ENCODE measurements at regions not wholly inside any gene's neighbourhood (a gene's known extent, or its start where the extent isn't known, plus 50 kb on each side); places are given as distances from the start of the nearest gene placed in this dataset.
A peak's percentile ranks its signal among the peaks of the same experiment; 100 is the strongest.

- no peak for DNase-seq
Measured at GRCh38 chr11:28708075-28708474, 599.9 kb downstream of the METTL15 start.

- no peak for DNase-seq
Measured at GRCh38 chr11:28704801-28705200, 596.6 kb downstream of the METTL15 start.

GRCh38 chr11:28703371-28703770 lies 595.2 kb downstream of the METTL15 start:
- no peak for DNase-seq

- no peak for DNase-seq
Measured at GRCh38 chr11:28702871-28703270, 594.7 kb downstream of the METTL15 start.

GRCh38 chr11:28702450-28702790 lies 594.2 kb downstream of the METTL15 start:
- DNase-seq: no peak

- peak; percentile 27 for DNase-seq
Measured at GRCh38 chr11:28701760-28702449, 593.7 kb downstream of the METTL15 start.

GRCh38 chr11:28699701-28700100 lies 591.5 kb downstream of the METTL15 start:
- DNase-seq: no peak

GRCh38 chr11:28697920-28698827 lies 590.0 kb downstream of the METTL15 start:
- DNase-seq: no peak

- no peak for DNase-seq
Measured at GRCh38 chr11:28696591-28696990, 588.4 kb downstream of the METTL15 start.

- DNase-seq: no peak
Measured at GRCh38 chr11:28690746-28691145, 582.6 kb downstream of the METTL15 start.

- no peak for DNase-seq
Measured at GRCh38 chr11:28684011-28684586, 575.9 kb downstream of the METTL15 start.

GRCh38 chr11:28679795-28680468 lies 571.7 kb downstream of the METTL15 start:
- DNase-seq: no peak

GRCh38 chr11:28677721-28678120 lies 569.5 kb downstream of the METTL15 start:
- no peak for DNase-seq

GRCh38 chr11:28675183-28675582 lies 567.0 kb downstream of the METTL15 start:
- DNase-seq: no peak

- DNase-seq: no peak
Measured at GRCh38 chr11:28674433-28675103, 566.4 kb downstream of the METTL15 start.

- DNase-seq: no peak
Measured at GRCh38 chr11:28673691-28674432, 565.7 kb downstream of the METTL15 start.

- DNase-seq: no peak
Measured at GRCh38 chr11:28671274-28671673, 563.1 kb downstream of the METTL15 start.

GRCh38 chr11:28666632-28667031 lies 558.4 kb downstream of the METTL15 start:
- no peak for DNase-seq

- DNase-seq: no peak
Measured at GRCh38 chr11:28659716-28660348, 551.6 kb downstream of the METTL15 start.

GRCh38 chr11:28657378-28658030 lies 549.3 kb downstream of the METTL15 start:
- no peak for DNase-seq

GRCh38 chr11:28654191-28654590 lies 546.0 kb downstream of the METTL15 start:
- DNase-seq: no peak

Data from T1000 (cell line).